SK-N-MC (cell line): ENCODE measurements at regions not wholly inside any gene's neighbourhood (a gene's known extent, or its start where the extent isn't known, plus 50 kb on each side); places are given as distances from the start of the nearest gene placed in this dataset.

Experiments
- EZH2 ChIP-seq: fragments of 200-600 bp; sonication (generic); IDR thresholded peaks from one replicate; pipeline ENCODE4 v1.6.1; 2017; ENCODE audit warnings: antibody characterized with exemption
- POLR2AphosphoS5 ChIP-seq: IDR thresholded peaks from 2 replicates; pipeline ENCODE4 v1.6.1; 2012; ENCODE audit warnings: mild to moderate bottlenecking, low read depth, low read length, borderline replicate concordance

GRCh38 chr12:72839696-72840095 lies 567.5 kb downstream of the TRHDE start:
- TF ChIP-seq EZH2 = no peak
- no peak for TF ChIP-seq POLR2AphosphoS5
